GM19455 (cell line): ENCODE measurements at regions not wholly inside any gene's neighbourhood (a gene's known extent, or its start where the extent isn't known, plus 50 kb on each side); places are given as distances from the start of the nearest gene placed in this dataset.

Experiments used
- ATAC-seq: cut with Tn5 transposase; IDR thresholded peaks from one replicate; pipeline ENCODE4 v1.9.1; 2021; ENCODE audit not compliant: unreplicated experiment

DNA sequence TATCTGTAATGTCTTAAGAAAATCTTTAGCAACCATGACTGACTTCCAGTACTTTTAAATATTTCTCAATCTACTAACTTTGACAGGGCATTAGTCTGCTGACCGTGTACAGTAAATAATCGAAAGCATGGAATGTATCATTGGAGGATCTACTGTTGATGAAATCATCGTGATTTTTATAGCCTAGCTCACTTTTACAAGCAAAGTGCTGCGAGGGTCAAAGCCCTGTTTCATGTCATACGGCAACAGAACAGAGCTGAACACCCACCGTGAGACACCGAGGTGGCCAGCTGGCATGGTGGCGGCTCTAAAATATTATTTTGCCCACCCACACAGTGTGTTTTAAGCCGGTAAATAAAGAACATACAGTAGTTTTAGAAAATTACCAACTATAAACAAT, 679.3 kb downstream of the FAT4 start:
- no peak for ATAC-seq

DNA sequence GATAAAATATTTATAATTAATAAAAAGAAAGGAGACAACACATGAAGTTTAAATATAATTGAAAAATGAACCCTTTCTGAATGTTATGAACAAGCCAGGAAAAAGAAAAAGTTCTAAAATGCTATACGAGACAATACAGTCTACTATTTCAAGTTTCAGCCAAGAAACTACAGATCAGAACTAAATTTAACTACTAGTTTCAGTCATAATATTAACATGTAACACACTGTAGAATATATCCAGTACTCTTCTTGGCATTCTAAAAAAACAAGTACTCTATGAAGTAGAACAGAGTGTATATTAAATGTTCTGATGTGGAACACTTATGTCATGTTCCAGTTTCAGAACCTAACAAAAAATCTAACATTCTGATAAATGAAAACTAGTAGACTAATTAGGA, 679.7 kb downstream of the FAT4 start:
- no peak for ATAC-seq

DNA sequence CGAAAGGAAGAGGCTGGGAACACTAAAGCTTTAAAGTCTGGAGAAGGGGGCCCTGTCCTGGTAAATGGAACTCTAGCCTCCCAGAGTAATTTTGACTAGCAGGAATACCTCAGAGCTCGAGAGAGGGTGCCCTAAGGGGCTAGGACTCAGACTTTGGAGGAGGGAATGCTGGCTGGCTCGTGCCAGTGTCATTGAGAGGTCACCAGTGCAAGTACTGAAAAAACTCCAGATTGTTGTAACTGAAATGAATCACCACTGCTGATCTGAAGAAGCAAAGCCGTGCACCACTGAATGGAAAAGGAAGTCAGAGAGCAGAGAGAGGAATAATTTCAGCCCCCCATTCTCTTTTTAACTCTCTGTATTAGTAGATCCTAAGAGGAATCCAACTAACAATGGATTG, 690.2 kb downstream of the FAT4 start:
- ATAC-seq: no peak

DNA sequence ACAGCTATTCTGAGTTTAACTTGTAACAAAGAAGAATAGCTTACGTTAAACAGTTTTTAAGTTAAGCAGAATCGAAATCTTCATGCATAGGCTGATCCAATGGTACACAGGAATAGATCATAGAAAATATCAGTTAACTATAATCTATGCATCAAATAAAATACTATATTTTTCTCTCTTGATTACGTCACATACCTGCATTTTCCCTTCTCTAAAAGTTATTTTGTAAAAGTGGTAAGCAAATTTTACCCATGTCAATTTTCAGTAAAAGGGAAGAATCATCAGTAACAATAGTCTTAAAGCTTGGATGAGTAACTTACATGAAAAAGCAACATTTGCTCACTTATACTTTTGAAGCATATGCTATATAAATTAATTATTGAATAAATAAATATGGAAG, 692.4 kb downstream of the FAT4 start:
- no peak for ATAC-seq

DNA sequence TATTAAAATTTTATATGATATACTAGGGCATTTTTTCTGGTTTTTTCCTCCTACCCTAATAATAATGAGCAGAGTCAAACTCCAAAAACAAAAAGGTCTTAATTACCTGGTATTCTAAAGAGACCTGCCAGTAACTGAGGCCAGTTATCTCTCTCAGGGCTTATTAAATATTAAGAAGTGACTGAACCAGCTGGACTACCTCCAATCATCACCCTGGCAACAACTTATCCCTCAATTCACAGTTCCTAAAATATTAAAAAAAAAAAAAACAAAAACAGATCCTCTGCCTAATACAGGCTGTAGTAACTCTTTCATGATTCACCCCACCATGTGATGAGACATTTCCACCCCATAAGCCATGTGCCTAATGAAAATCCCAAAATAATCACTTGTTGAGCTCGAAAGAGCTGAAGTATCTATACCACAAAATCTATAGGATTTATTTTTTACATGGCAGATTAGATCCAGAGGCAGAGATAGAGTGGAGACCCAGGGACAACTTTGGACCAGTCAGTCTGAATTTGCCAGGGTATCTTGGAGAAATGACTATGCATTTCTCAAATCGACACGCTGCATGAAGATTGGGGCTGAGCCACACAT, 698.0 kb downstream of the FAT4 start:
- no peak for ATAC-seq

DNA sequence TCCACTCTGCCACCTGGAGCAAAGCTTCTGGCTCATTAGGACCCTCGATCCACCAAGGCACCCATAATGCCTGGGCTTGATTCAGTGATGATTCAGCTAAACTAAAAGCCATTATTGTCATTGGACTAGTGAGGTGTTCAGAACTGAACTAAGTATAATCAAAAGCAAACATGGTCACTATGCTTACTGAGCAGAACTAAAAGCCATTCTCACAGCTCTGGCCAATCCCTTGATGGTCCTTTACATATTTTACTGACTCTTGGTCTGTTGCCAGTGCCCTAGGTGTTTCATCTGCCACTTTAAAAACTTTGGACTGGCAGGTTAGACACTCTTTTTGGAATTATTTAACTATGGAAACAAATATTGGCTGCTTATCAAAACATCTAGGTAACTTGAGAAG, 703.5 kb downstream of the FAT4 start:
- ATAC-seq: no peak

DNA sequence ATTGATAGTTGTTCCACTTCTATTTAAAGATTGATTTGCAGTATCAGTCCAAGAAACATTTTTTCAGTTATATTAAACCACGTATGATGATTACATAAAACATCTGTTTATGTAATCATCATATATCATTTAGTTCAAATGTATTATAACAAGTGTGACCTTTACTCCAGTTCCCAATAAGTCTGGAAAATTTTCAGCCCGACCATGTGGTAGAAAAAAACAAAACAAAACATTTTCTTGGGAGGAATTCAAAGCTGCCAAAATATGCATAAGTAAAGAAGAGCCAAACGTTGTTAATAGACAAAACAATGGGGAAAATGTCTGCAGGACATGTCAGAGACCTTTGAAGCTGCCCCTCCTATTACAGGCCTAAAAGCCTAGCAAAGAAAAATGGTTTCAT, 709.1 kb downstream of the FAT4 start:
- ATAC-seq: no peak

DNA sequence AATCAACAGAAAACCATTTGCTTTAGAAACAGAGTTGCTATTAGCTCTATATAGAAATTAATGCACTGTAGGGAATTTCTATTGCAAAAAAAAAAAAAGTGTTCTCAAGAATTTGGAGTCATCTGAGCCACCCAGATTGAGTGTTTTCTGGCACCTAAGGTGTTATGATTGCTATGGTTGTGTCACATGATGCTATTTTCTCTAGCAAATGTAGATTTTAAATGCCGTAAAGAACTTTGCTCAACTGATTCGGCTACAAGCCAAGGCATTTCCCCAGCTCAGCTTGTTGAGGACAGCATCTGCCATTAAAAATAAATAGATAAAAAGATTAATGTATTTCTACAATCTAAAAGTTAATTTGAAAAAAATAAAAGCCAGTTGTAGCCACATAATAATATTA, 712.8 kb downstream of the FAT4 start:
- no peak for ATAC-seq

DNA sequence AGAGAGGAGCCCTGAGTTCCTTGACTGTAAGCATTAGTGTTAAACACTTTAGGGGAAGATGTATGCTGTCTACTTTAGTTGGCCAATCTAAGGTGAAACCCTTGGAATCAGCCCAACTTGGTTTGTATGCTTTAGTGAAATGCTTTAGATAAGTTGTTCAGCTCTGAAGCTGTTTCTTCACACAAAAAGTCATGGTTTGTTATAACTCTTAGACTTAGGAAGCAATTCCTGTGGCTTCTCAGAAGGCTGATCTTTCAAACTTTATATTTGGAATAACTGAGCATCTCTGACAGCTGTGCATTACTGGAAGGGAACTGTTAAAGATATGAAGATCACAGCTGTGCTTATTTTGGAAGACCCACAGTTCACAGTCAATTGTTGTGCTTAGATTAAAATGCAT, 714.1 kb downstream of the FAT4 start:
- ATAC-seq: no peak

DNA sequence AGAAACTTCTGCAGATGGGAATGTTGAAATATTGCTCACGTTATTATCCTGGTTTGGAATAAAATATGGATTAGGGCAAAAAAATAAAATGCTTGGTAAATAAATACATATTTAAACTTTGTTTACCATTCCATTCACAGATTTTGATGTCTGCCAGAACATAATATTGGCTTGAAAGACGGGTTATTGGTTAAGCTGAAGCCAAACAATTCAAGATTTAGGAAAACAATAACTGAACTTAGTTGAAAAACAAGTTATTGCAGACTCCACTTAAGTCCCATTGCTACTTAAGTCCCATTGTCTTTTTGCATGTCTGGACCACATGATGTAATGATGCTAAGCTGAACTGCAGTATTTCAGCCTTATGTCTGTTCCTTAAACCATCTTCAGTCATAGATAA, 722.5 kb downstream of the FAT4 start:
- ATAC-seq: no peak

DNA sequence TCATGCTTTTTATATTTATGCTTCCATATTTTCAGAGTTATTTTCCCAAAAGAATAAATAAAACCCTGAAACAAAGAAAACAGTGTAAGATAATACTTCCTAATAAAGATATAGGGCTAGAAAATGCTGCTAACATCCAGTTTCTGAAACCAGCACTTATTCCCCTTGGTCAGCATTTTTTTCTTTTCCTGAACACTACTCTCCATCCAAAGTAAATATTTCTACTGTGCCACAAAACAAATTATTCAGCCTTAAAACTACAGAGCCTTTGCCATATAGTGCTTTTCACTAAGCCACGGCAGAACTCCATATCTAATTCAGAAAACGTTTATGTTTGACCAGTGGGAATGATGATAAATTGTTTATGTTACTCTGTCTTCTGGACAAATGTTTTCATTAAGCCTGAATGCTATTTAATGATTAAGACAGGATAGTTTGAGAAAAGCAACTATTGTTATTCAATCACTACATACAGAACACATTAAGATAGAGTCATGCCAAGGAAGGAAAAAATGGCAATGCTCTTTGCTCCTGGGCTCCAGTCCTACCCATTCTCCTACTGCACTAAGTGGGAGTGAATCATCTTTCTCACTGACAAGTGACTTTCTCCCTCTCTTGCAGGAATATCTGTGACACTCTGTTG, 723.9 kb downstream of the FAT4 start:
- ATAC-seq: no peak

DNA sequence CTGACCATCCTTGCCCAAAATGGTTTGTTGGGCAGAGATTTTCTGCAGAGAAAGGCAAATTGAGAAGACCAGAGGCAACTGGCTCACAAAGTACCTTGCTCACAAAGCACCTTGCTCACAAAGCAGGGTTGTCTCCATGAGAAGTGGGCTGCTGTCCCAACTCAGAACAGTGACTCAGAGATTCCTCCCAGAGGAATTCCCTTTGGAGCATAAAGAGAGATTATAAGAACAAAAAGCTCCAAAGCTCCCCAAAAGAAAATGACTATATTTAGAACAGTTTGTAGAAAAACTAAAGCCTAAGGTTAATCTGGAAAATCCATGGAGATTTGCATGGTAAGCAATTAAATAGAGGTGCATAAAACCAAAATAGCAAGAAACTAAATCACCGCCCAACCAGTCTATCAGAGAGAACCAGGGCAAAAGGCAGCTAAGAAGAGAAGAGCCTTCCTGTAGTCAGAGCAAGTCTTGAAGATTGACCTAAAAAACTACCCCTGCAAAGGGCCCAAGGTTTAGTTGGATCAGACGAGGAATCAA, 731.4 kb downstream of the FAT4 start:
- ATAC-seq: no peak

DNA sequence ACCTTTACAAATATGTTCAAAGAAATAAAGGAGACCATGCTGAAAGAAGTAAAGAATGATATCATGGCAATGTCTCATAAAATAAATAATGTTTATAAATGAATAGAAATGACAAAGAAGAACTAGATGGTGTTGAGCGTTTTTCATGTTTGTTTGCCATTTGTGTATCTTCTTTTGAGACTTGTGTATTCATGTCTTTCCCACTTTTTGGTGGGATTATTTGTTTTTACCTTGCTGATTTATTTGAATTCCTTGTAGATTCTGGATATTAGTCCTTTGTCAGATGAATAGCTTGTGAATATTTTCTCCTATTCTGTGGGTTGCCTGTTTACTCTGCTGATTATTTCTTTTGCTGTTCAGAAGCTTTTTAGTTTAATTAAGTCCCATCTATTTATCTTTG, 732.4 kb downstream of the FAT4 start:
- ATAC-seq: no peak

DNA sequence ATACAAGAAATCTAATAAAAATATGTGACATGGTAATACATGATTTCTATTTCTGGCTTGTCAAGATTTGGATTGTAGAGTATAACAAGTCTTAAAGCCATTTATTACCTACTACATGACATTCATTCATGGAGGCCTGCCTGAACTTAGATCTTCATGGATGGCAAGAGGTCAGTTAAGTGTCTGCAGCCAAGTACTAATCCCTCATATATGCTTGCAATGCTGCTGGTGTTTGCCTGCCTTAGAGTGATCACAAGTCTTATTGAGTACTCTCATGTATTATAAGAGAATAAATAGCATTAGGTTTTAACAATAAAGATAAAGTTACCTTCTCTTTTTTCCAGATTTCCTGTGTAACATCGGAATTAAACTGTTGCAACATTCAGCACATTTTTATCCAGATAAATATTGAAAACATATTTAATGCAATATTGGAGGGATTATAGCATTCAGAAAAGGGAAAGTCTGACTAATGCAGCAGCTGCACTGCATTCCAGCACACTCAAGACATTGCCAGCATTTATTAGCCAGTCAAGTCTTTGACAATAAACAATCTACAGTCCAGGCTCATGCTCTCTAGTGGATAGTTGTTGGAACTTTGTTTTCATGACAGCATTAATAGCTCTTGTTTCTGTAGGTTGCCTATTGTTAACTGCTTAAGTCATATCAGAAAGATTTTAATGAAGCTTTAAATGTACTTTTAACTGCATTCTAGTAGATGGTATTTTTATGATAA, 737.1 kb downstream of the FAT4 start:
- ATAC-seq: no peak

DNA sequence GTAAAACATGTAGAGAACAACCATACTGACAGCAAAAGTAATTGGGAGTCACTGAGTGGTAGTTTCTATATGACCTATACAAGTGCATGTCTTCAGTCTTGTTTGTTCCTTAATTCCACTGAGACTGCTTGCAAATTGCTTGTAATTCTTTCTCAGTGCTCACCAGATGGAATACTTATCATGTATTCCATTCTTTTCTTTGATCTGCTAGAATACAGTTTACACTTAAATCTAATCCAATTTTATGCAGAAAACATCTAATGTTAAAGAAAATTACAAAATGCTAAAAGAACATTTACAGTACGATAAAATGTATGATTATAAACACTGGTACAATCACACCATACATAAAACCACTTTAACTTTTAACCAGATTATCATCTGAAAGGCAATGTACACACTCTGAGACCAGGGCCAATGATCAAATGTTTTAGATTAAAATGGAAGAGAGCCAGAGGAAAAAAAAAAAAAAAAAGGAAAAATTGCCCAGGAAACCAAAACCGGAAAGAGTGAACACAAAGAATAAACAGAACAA, 741.4 kb downstream of the FAT4 start:
- ATAC-seq: no peak

DNA sequence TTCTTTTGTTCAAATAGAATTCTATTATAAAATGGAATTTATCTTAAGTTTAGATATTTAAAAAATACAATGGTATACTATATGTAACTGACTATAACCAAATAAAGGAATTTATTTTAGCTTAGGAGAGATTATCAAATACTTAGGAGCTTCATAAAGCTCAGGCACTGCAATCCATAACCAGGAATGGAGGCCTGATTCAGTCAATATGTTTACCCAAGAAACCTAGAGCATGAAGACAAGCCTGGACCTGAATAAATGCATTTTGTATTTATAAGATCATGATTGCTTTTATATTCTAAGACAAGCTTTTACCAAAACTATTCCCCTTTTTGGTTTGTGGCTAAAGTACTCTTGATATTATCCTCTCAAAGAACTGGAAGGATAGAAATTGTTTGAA, 742.6 kb downstream of the FAT4 start:
- no peak for ATAC-seq

DNA sequence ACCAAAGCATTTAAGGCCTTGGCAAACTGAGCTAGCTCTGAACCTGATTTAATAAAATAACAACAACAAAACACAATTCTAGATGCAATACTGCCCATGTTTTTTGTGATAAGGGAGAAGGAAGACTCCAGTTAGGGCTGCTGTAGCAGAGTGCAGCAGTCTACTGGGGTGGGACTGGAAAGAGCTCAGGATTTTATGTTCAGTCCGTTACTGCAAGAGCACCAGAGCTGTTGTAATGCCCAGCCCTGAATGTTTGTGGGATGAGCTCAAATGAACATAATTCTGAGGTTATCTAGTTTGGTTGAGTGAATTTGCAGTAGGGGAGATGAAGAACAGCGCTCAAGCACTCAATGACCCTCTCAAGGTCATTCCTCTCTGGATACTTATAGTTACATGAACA, 743.8 kb downstream of the FAT4 start:
- no peak for ATAC-seq

DNA sequence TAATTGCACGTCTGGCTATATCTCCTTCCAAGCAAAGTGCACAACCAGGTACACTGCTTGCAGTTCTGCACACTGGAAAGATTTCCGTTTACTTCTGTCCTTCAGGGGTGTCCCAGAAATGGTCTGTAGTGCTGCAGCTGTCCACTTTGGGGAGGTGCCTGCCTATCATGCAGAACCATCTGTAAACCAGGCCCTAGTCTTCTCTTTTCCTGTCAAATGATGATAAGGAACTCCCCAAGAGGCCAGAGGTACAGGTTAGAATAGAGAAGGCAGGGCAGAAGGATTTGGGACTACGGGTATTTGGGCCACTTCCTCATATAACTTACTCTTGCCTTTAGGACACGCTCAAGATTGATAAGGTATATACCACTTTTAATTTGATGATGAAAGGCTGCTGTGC, 746.9 kb downstream of the FAT4 start:
- no peak for ATAC-seq

DNA sequence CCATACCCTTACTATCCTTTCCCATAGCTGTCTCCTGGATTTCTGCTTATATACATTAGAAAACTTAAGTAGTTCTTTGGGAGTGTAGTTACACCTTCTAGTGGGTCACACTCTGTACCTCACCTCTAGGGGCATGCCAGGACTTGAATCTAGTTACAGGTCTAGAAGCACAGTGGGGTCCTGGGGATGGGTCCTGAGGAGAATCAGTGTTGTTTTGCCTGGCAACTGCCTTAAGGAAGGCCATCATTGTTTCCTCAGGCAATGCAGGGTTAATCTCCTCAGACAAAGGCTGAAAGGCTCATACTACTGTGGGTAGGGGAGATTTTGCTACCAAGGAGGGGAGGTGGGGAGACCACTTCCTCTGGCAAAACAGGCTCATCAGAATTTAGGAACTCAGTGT, 750.3 kb downstream of the FAT4 start:
- no peak for ATAC-seq

DNA sequence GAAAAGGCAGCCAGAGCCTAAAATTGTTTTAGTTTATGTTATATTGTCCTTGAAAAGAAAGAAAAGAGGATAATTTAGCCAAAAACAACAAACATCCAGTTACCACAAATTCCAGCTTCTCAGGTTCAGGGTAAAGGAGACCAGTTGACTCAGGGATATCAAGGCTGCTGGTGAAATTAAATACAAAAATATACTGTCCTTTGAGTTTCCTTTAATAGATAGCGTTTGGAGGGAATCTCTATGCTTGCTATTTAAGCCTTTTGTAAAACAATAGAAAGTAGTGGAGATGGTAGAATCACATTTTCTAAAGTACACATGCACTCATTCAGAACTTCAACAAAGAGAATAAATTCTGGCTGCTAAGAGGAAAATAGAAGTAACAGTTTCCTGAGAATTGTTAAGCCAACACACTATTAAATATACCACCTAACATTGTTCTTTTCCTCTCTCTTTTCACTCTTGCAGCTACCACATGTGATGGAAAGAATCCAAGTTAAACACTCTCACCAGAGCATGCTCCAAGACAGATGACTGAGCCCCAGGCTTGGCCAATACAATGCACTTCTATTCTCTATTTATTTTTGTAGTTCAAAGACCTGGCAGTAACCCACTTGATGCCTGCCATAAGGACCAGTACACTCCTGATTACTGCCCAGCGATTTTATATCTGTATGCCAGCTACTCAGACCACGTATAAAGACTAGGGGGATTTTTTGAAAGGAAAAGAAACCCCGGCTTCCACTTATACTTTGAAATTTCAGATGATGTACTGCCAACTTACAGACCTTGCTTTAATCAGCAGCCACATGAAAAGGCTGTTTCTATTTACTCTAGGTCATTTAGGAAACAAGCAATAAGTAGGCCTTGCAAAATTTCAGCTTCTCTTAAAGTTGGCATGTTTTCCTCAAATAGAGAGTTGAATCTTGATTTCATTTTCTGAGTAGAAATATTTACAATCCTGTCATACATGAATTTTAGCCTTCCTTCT, 756.9 kb downstream of the FAT4 start:
- no peak for ATAC-seq

DNA sequence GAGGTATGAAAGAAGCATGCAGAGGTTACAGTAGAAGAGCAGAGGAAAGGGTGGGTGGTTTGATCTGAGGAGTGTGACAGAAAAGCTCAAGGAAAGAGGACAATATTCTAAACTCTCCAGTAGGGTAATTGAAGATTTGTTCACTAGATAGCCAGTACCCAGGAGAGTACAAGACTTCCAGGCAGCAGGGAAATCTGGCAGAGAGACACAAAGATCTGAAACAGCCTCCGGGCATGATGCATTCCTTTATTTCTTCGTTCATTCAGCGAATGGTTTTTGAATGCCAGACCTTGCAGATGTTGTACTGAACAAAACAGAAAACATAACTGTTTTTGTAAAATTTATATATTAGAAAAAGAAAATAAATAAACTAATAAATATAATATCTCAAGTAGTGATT, 766.6 kb downstream of the FAT4 start:
- ATAC-seq: no peak
